Tibial nerve (tissue), 3 donors: ENCODE measurements at regions not wholly inside any gene's neighbourhood (a gene's known extent, or its start where the extent isn't known, plus 50 kb on each side); places are given as distances from the start of the nearest gene placed in this dataset.

Source experiments
- POLR2A ChIP-seq, 2 donors: fragments of 450-650 bp; IDR thresholded peaks; one replicate each; pipeline ENCODE4 v1.6.1; 2017; ENCODE audit warnings: antibody characterized with exemption in 2 of 2, mild to moderate bottlenecking in 2 of 2, moderate library complexity in 2 of 2
- TF ChIP-seq, protein P1 (sequence below), 5 experiments: fragments of 200-600 bp in 3 of 5; fragments of 450-650 bp in 2 of 5; sonication (generic) in 3 of 5; IDR thresholded peaks; one replicate each; pipeline ENCODE4 v1.5.1; 2016 to 2019; ENCODE audit warnings: antibody characterized with exemption in 5 of 5, mild to moderate bottlenecking in 3 of 5, moderate library complexity in 2 of 5

DNA sequence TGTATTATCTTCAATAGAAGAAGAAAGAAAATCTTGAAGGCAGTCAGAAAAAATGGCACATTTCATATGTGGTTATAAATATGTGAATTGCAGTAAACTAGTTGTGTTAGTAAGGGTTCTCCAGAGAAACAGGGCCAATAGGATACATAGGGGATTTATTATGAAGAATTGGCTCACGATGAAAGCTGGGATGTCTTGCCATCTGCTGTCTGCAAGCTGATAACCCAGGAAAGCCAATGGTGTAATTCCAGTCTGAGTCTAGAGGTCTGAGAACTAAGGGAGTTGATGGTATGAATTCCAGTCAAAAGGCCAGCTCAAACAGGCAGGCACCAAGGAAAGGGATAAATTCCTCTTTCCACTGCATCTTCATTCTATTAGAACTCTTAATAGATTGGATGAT is 362.4 kb downstream of the KCNJ3 start:
- TF ChIP-seq POLR2A (IDR thresholded peaks at IDR 0.05) = no peak
- TF ChIP-seq, protein P1, sequence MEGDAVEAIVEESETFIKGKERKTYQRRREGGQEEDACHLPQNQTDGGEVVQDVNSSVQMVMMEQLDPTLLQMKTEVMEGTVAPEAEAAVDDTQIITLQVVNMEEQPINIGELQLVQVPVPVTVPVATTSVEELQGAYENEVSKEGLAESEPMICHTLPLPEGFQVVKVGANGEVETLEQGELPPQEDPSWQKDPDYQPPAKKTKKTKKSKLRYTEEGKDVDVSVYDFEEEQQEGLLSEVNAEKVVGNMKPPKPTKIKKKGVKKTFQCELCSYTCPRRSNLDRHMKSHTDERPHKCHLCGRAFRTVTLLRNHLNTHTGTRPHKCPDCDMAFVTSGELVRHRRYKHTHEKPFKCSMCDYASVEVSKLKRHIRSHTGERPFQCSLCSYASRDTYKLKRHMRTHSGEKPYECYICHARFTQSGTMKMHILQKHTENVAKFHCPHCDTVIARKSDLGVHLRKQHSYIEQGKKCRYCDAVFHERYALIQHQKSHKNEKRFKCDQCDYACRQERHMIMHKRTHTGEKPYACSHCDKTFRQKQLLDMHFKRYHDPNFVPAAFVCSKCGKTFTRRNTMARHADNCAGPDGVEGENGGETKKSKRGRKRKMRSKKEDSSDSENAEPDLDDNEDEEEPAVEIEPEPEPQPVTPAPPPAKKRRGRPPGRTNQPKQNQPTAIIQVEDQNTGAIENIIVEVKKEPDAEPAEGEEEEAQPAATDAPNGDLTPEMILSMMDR (IDR thresholded peaks at IDR 0.05) = no peak
